HepG2 (cell line): ENCODE measurements at regions not wholly inside any gene's neighbourhood (a gene's known extent, or its start where the extent isn't known, plus 50 kb on each side); places are given as distances from the start of the nearest gene placed in this dataset.

Experiments used
- ATAC-seq: fragments of 200-7000 bp; cut with Tn5 transposase; 3 replicates; pipeline ENCODE4 v1.9.1; 2020; ENCODE audit warnings: mild to moderate bottlenecking, moderate library complexity
- BruUV-seq: library from RNA; stranded (reverse); fragments of 400-500 nt; replicated peaks from 2 replicates; lab custom pipeline; 2021; lab: Mats Ljungman, UMichigan
- CTCF ChIA-PET: fragments of 300-600 bp; formaldehyde crosslinking; extraction: SDS; loops from one replicate; lab custom pipeline; 2021; ENCODE audit warnings: low total read pairs, inconsistent platforms, low intra/inter-chr PET ratio; lab: Yijun Ruan, JAX
- POLR2A ChIA-PET: fragments of 350-600 bp; sonication (Branson Sonifier 250); formaldehyde crosslinking; loops from one replicate; lab custom pipeline; 2020; ENCODE audit warnings: antibody characterized with exemption, inconsistent platforms; lab: Yijun Ruan, JAX
- DNase-seq: peaks from one replicate; pipeline ENCODE4 v3.0.0-alpha.2; 2015; ENCODE audit warnings: low spot score
- FAIRE-seq: peaks from 3 replicates; lab custom pipeline; 2011; peaks lifted over from hg19 to GRCh38; lab: Jason Lieb, UNC
- H2AFZ ChIP-seq: one replicate; pipeline ENCODE4 v1.6.1; 2011; ENCODE audit warnings: low read length, inconsistent platforms
- H3K27ac ChIP-seq: fragments of 300-600 bp; 3 replicates; pipeline ENCODE4 v1.8.0; 2011; ENCODE audit warnings: mixed run types, mild to moderate bottlenecking, mixed read lengths, low read length, inconsistent platforms; ENCODE audit not compliant: insufficient read depth; ENCODE audit errors: extremely low read length
- H3K27me3 ChIP-seq, 2 experiments: fragments of 200-600 bp in 1 of 2; 2 replicates in 1 of 2; 3 replicates in 1 of 2; pipeline versions ENCODE4 v1.6.0 to v1.8.0; 2011; ENCODE audit warnings: low read length in 2 of 2, mild to moderate bottlenecking in 2 of 2, moderate library complexity in 2 of 2, inconsistent platforms in 1 of 2; ENCODE audit not compliant: insufficient read depth in 2 of 2, control insufficient read depth in 1 of 2
- H3K36me3 ChIP-seq, 2 experiments: fragments of 200-600 bp in 1 of 2; replicated peaks in 1 of 2; 2 replicates in 1 of 2; 3 replicates in 1 of 2; pipeline versions ENCODE4 v1.5.1 to v1.8.0; 2011; ENCODE audit warnings: low read length in 2 of 2, inconsistent platforms in 1 of 2; ENCODE audit not compliant: insufficient read depth in 2 of 2, control insufficient read depth in 1 of 2
- H3K4me1 ChIP-seq: 2 replicates; pipeline ENCODE4 v1.5.1; 2012; ENCODE audit warnings: low read length, inconsistent platforms; ENCODE audit not compliant: insufficient read depth
- H3K4me2 ChIP-seq: 2 replicates; pipeline ENCODE4 v1.6.0; 2011; ENCODE audit warnings: low read depth, low read length, inconsistent platforms
- H3K4me3 ChIP-seq, 3 experiments: fragments of 200-600 bp in 1 of 3; sonication (generic), shearing (Covaris generic) in 1 of 3; replicated peaks in 1 of 3; 2 replicates each; pipeline ENCODE4 v1.5.1; 2011 to 2016; ENCODE audit warnings: low read length in 3 of 3, inconsistent platforms in 2 of 3, low read depth in 2 of 3, mild to moderate bottlenecking in 2 of 3, control low read depth in 1 of 3, mixed read lengths in 1 of 3; ENCODE audit not compliant: insufficient read depth in 1 of 3
- H3K79me2 ChIP-seq: one replicate; pipeline ENCODE4 v1.6.1; 2011; ENCODE audit warnings: low read length, inconsistent platforms; ENCODE audit not compliant: insufficient read depth
- H3K9ac ChIP-seq: 2 replicates; pipeline ENCODE4 v1.6.0; 2011; ENCODE audit warnings: mild to moderate bottlenecking, low read depth, low read length, inconsistent platforms; ENCODE audit not compliant: insufficient read depth
- H3K9me3 ChIP-seq: 2 replicates; pipeline ENCODE4 v1.5.1; 2012; ENCODE audit warnings: mild to moderate bottlenecking, low read length
- H4K20me1 ChIP-seq: 2 replicates; pipeline ENCODE4 v1.6.0; 2011; ENCODE audit warnings: inconsistent platforms, mild to moderate bottlenecking, low read length, moderate library complexity; ENCODE audit not compliant: insufficient read depth
- CTCF ChIP-seq: sonication (generic); formaldehyde crosslinking; IDR thresholded peaks from 2 replicates; pipeline ENCODE4 v1.5.0; 2020; ENCODE audit warnings: mild to moderate bottlenecking, missing genetic modification reagents, moderate library complexity
- GATAD2A ChIP-seq: IDR thresholded peaks from 2 replicates; pipeline ENCODE4 v1.6.1; 2016
- HNF4G ChIP-seq, 2 experiments: sonication (generic) in 1 of 2; formaldehyde crosslinking in 1 of 2; IDR thresholded peaks; 2 replicates each; pipeline versions ENCODE4 v1.4.0 to v1.6.1; 2011 to 2020; ENCODE audit warnings: borderline replicate concordance in 2 of 2, low read depth in 2 of 2, mild to moderate bottlenecking in 2 of 2, low read length in 1 of 2, missing genetic modification reagents in 1 of 2, moderate library complexity in 1 of 2
- HNRNPK ChIP-seq: fragments of 200-400 bp; formaldehyde crosslinking; IDR thresholded peaks from 2 replicates; pipeline ENCODE4 v1.6.1; 2018; ENCODE audit warnings: low read length, low read depth, moderate library complexity, mild to moderate bottlenecking; ENCODE audit not compliant: poor library complexity, severe bottlenecking
- MYNN ChIP-seq: sonication (generic); formaldehyde crosslinking; IDR thresholded peaks from 2 replicates; pipeline ENCODE4 v1.4.0; 2020; ENCODE audit warnings: mild to moderate bottlenecking, low read depth, missing genetic modification reagents
- SMYD3 ChIP-seq: sonication (generic); formaldehyde crosslinking; IDR thresholded peaks from 2 replicates; pipeline ENCODE4 v1.8.1; 2023; ENCODE audit warnings: mild to moderate bottlenecking, missing genetic modification reagents
- STAG1 ChIP-seq: sonication (generic); formaldehyde crosslinking; IDR thresholded peaks from 2 replicates; pipeline ENCODE4 v1.4.0; 2020; ENCODE audit warnings: missing genetic modification reagents
- SUZ12 ChIP-seq: fragments of 150-350 bp; IDR thresholded peaks from 2 replicates; pipeline ENCODE4 v1.6.1; 2014; ENCODE audit warnings: low read depth, low read length
- ZNF205 ChIP-seq: IDR thresholded peaks from 2 replicates; pipeline ENCODE4 v1.6.1; 2018; ENCODE audit warnings: missing biosample characterization, missing genetic modification reagents
- ZNF629 ChIP-seq: sonication (generic); formaldehyde crosslinking; conservative IDR thresholded peaks from 2 replicates; pipeline ENCODE4 v1.5.0; 2020; ENCODE audit warnings: missing genetic modification reagents
- ZNF749 ChIP-seq: sonication (generic); formaldehyde crosslinking; IDR thresholded peaks from 2 replicates; pipeline ENCODE4 v1.8.0; 2022; ENCODE audit warnings: mild to moderate bottlenecking, missing genetic modification reagents, moderate library complexity, borderline replicate concordance
- whole genome bisulfite sequencing: methylation state at CpG from one replicate; pipeline ENCODE4 v1.1.6; 2017; ENCODE audit warnings: low lambda C conversion rate; 5-methylcytosine and 5-hydroxymethylcytosine counted together
- in situ Hi-C: cut with HindIII; loops from 2 replicates; pipeline ENCODE4 v1.10.0; 2017; ENCODE audit warnings: low pct_unique_long_range_greater_than_20kb; ENCODE audit not compliant: extremely low pct_ligation_motif_present
- intact Hi-C: fragments of 100-400 bp; cut with micrococcal nuclease; formaldehyde crosslinking; loops from one replicate; pipeline ENCODE4 v1.10.0; 2022; ENCODE audit not compliant: unreplicated experiment

- intact Hi-C loops (no loop called here), in situ Hi-C loops (no loop called here)
- ChIA-PET POLR2A (no interaction called here), CTCF (no interaction called here)
- Histone ChIP-seq H3K4me3 (no peak overlapping the region), H3K4me1 (peaks cover 15% of the 10 kb centered on the region), H3K79me2 (no peaks in the 10 kb centered on the region), H4K20me1 (no peaks in the 10 kb centered on the region), H3K4me2 (no peak overlapping the region), H3K27me3 (peaks cover 0 to 23% of the 10 kb centered on the region in 2 experiments; a peak in 3 of 5 replicates), H3K9ac (no peak overlapping the region), H2AFZ (no peak overlapping the region), H3K36me3 (no peaks in the 10 kb centered on the region), H3K27ac (no peak overlapping the region), H3K9me3 (peaks cover 5% of the 10 kb centered on the region; the same call in 1 of the 2 replicates)
- ATAC-seq (no peak), DNase-seq (no peak), FAIRE-seq (no peak)
- TF ChIP-seq ZNF749 (no peak), ZNF205 (CRISPR knock-in tag) (no peak), ZNF629 (CRISPR knock-in tag) (peak; percentile 65; the same call in 1 of the 2 replicates), HNRNPK (peak; percentile 18)
- WGBS = 5% methylated on average over 5 of the region's 5 CpGs
- BruUV-seq = no TSS peak
Observed at GRCh38 chr12:113698510-113698858, 226.8 kb upstream of the LHX5 start.

- H3K4me2 ChIP-seq = no peak overlapping the region
Observed at GRCh38 chr12:113697651-113698509, 226.2 kb upstream of the LHX5 start.

More at GRCh38 chr12:113697651-113698509, 226.2 kb upstream of the LHX5 start:
- intact Hi-C loops = no loop called here
- ATAC-seq (0 out of 3 replicates have a peak, but pooled peaks have one; percentile 34), DNase-seq (no peak), FAIRE-seq (no peak)
- Histone ChIP-seq H3K27ac (no peak overlapping the region), H3K4me1 (peaks cover 15% of the 10 kb centered on the region), H3K9ac (no peak overlapping the region), H3K4me3 (no peak overlapping the region), H3K9me3 (peaks cover 5% of the 10 kb centered on the region; the same call in 1 of the 2 replicates), H2AFZ (no peak overlapping the region), H3K36me3 (no peaks in the 10 kb centered on the region), H3K79me2 (no peaks in the 10 kb centered on the region), H4K20me1 (no peaks in the 10 kb centered on the region), H3K27me3 (peaks cover 0 to 24% of the 10 kb centered on the region in 2 experiments; a peak in 3 of 5 replicates)
- TF ChIP-seq GATAD2A (CRISPR knock-in tag) (no peak), HNF4G (IDR thresholded peaks at IDR 0.05; ENCODE audit: borderline replicate concordance, low read depth, low read length) (no peak), HNF4G (CRISPR knock-in tag; IDR thresholded peaks at IDR 0.05; ENCODE audit: borderline replicate concordance, low read depth) (no peak), SMYD3 (CRISPR knock-in tag) (no peak), SUZ12 (no peak), MYNN (CRISPR knock-in tag) (no peak), CTCF (CRISPR knock-in tag) (peak; percentile 23; the same call in 1 of the 2 replicates), STAG1 (peak; percentile 26; the same call in 1 of the 2 replicates)
- CTCF ChIA-PET = no interaction called here
- WGBS = under 1% methylated on average over 10 of the region's 11 CpGs
- in situ Hi-C loops = no loop called here
- POLR2A ChIA-PET = no interaction called here
- BruUV-seq = no TSS peak
